Stomach (tissue), 4 donors: ENCODE measurements at regions not wholly inside any gene's neighbourhood (a gene's known extent, or its start where the extent isn't known, plus 50 kb on each side); places are given as distances from the start of the nearest gene placed in this dataset.

Experiments used
- CTCF ChIP-seq, 7 experiments: fragments of 450-650 bp in 4 of 7; fragments of 200-600 bp in 3 of 7; sonication (generic) in 3 of 7; IDR thresholded peaks; one replicate each; pipeline ENCODE4 v1.5.1; 2016 to 2019; ENCODE audit warnings: antibody characterized with exemption in 7 of 7, control low read depth in 2 of 7, mild to moderate bottlenecking in 1 of 7
- POLR2A ChIP-seq, 4 donors: fragments of 450-650 bp; IDR thresholded peaks; one replicate each; pipeline ENCODE4 v1.6.1; 2016; ENCODE audit warnings: antibody characterized with exemption in 4 of 4, control low read depth in 2 of 4, mild to moderate bottlenecking in 1 of 4, moderate library complexity in 1 of 4
- POLR2AphosphoS5 ChIP-seq, 3 donors: sonication (generic); formaldehyde crosslinking; IDR thresholded peaks; one replicate each; pipeline ENCODE4 v1.6.1; 2016; ENCODE audit warnings: antibody characterized with exemption in 3 of 3

DNA sequence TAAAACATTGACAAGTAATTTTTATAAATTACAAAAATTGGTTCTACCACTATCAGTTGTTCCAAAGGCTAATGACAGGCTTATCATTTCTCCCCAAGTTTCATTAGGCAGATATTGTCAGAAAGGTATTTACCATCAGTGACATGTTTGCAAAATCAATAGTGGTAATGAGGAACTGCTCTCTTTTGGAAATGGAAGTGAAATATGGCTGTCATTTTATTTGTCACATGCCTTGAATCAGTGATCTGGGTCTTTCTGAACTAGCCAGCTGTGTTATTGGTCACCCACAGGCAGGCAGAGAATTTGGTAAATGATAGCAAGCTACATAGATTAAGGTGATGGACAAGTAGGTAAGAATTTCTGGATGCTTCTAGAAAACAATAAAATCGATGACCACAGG lies 268.0 kb upstream of the ARHGEF26 start:
- no peak for TF ChIP-seq CTCF (IDR thresholded peaks at IDR 0.05)
- TF ChIP-seq POLR2A (IDR thresholded peaks at IDR 0.05) = no peak
- TF ChIP-seq POLR2AphosphoS5 (IDR thresholded peaks at IDR 0.05) = no peak
